ENCODE measurements at regions not wholly inside any gene's neighbourhood (a gene's known extent, or its start where the extent isn't known, plus 50 kb on each side); places are given as distances from the start of the nearest gene placed in this dataset.

GRCh38 chr4:20416800-20417199 lies 165.1 kb downstream of the SLIT2 start:
- Histone ChIP-seq H3K4me3 (ENCODE audit: severe bottlenecking) (no peak overlapping the region), H3K4me1 (ENCODE audit: insufficient read depth, poor library complexity, severe bottlenecking) (peaks cover 3% of the 10 kb centered on the region), H3K36me3 (ENCODE audit: low read depth) (no peaks in the 10 kb centered on the region), H3K9me3 (ENCODE audit: severe bottlenecking) (no peaks in the 10 kb centered on the region), H3K27me3 (ENCODE audit: insufficient read depth, poor library complexity, severe bottlenecking) (no peaks in the 10 kb centered on the region), H3K27ac (ENCODE audit: poor library complexity, severe bottlenecking) (no peak overlapping the region)
- ATAC-seq (ENCODE audit: low read depth) (no peak), DNase-seq (ENCODE audit: low spot score) (no peak)
- TF ChIP-seq, protein P1, sequence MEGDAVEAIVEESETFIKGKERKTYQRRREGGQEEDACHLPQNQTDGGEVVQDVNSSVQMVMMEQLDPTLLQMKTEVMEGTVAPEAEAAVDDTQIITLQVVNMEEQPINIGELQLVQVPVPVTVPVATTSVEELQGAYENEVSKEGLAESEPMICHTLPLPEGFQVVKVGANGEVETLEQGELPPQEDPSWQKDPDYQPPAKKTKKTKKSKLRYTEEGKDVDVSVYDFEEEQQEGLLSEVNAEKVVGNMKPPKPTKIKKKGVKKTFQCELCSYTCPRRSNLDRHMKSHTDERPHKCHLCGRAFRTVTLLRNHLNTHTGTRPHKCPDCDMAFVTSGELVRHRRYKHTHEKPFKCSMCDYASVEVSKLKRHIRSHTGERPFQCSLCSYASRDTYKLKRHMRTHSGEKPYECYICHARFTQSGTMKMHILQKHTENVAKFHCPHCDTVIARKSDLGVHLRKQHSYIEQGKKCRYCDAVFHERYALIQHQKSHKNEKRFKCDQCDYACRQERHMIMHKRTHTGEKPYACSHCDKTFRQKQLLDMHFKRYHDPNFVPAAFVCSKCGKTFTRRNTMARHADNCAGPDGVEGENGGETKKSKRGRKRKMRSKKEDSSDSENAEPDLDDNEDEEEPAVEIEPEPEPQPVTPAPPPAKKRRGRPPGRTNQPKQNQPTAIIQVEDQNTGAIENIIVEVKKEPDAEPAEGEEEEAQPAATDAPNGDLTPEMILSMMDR (IDR thresholded peaks at IDR 0.05; ENCODE audit: poor library complexity, severe bottlenecking): no peak

DNA sequence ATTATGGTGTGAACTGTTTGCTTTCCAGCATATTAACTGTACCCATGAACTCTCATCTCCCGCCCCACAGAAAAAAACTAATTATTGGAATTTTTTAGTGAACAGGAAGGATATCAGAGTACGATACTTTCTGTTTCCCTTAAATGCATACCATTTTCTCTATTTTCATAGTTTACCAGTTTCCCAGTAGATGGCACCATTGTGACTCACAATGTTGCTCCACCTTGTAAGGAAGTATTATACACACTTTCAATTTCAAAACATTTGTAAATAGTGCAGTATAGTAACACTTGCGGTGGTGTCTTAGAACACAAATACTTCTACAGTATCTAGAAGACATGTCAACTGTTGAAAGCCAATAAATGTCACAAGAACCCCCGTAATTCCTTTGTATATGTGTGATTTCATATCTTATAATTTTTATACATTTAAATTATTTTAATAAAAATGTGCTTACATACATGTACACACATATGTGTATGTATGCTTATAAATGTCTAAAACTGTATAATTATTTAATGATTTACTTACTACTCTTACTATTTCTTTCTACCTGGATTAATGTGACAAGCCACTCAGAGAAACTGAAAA lies 167.3 kb downstream of the SLIT2 start:
- DNase-seq (ENCODE audit: low spot score) (no peak), ATAC-seq (ENCODE audit: low read depth) (peak; percentile 84)
- Histone ChIP-seq H3K36me3 (ENCODE audit: low read depth) (no peaks in the 10 kb centered on the region), H3K27me3 (ENCODE audit: insufficient read depth, poor library complexity, severe bottlenecking) (no peaks in the 10 kb centered on the region), H3K4me1 (ENCODE audit: insufficient read depth, poor library complexity, severe bottlenecking) (peaks cover 3% of the 10 kb centered on the region), H3K4me3 (ENCODE audit: severe bottlenecking) (peak overlapping the region; percentile 22), H3K27ac (ENCODE audit: poor library complexity, severe bottlenecking) (no peak overlapping the region), H3K9me3 (ENCODE audit: severe bottlenecking) (no peaks in the 10 kb centered on the region)
- TF ChIP-seq, protein P1 (IDR thresholded peaks at IDR 0.05; ENCODE audit: poor library complexity, severe bottlenecking): peak; percentile 90

GRCh38 chr4:20420916-20421602 lies 169.4 kb downstream of the SLIT2 start:
- H3K4me3 ChIP-seq (ENCODE audit: severe bottlenecking): no peak overlapping the region
- TF ChIP-seq, protein P1 (IDR thresholded peaks at IDR 0.05; ENCODE audit: poor library complexity, severe bottlenecking): no peak

DNA sequence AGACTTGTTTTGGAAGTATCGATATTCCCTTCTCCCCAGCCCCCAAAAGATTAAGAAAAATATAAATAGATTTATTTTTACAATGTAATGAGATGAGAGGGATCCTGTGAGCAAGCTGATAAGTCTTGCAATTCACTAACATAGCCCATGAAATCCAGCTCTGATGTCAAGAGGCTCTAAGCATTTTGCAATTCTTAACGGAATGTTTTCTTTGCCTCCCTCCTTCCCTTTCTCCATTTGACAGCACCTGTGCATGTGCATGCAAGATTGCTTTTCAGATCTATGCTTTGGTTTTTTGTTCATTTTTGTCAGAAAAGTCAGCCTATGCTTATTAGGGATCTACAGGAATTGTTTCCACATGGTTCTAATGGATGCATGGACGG lies 169.9 kb downstream of the SLIT2 start:
- no peak for ATAC-seq (ENCODE audit: low read depth)
- TF ChIP-seq, protein P1 (IDR thresholded peaks at IDR 0.05; ENCODE audit: poor library complexity, severe bottlenecking): no peak
- peaks cover 3% of the 10 kb centered on the region for H3K4me1 ChIP-seq (ENCODE audit: insufficient read depth, poor library complexity, severe bottlenecking)
- no peaks in the 10 kb centered on the region for H3K9me3 ChIP-seq (ENCODE audit: severe bottlenecking)
- DNase-seq (ENCODE audit: low spot score): no peak
- H3K36me3 ChIP-seq (ENCODE audit: low read depth): no peaks in the 10 kb centered on the region
- H3K27me3 ChIP-seq (ENCODE audit: insufficient read depth, poor library complexity, severe bottlenecking): no peaks in the 10 kb centered on the region
- H3K4me3 ChIP-seq (ENCODE audit: severe bottlenecking): no peak overlapping the region
- no peak overlapping the region for H3K27ac ChIP-seq (ENCODE audit: poor library complexity, severe bottlenecking)

More at GRCh38 chr4:20420916-20421602, 169.4 kb downstream of the SLIT2 start:
- ATAC-seq (ENCODE audit: low read depth): no peak
- Histone ChIP-seq H3K36me3 (ENCODE audit: low read depth) (no peaks in the 10 kb centered on the region), H3K27ac (ENCODE audit: poor library complexity, severe bottlenecking) (no peak overlapping the region), H3K27me3 (ENCODE audit: insufficient read depth, poor library complexity, severe bottlenecking) (no peaks in the 10 kb centered on the region), H3K4me1 (ENCODE audit: insufficient read depth, poor library complexity, severe bottlenecking) (peaks cover 3% of the 10 kb centered on the region), H3K9me3 (ENCODE audit: severe bottlenecking) (no peaks in the 10 kb centered on the region)
- no peak for DNase-seq (ENCODE audit: low spot score)

DNA sequence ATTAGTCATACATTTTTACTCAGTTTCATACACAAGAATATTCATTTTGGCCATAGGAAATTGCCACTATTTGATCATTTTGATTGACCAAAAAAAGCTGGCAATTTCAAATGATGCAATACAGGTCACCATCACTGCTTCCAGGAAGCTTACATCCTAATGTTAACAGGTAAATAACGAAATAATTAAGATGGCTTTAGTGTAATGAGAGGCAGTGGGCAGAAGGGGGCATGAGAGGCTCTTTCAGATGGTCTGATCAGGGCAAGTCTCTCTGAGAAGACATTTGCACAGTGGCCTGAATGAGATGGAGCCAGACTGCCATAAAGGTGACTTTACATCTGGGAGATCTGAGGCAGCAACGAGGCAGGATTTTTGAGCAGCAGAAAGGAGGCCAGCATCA lies 170.7 kb downstream of the SLIT2 start:
- Histone ChIP-seq H3K36me3 (ENCODE audit: low read depth) (no peaks in the 10 kb centered on the region), H3K4me1 (ENCODE audit: insufficient read depth, poor library complexity, severe bottlenecking) (peaks cover 3% of the 10 kb centered on the region), H3K4me3 (ENCODE audit: severe bottlenecking) (no peak overlapping the region), H3K27me3 (ENCODE audit: insufficient read depth, poor library complexity, severe bottlenecking) (no peaks in the 10 kb centered on the region), H3K27ac (ENCODE audit: poor library complexity, severe bottlenecking) (no peak overlapping the region), H3K9me3 (ENCODE audit: severe bottlenecking) (no peaks in the 10 kb centered on the region)
- ATAC-seq (ENCODE audit: low read depth) (peak; percentile 66), DNase-seq (ENCODE audit: low spot score) (no peak)
- TF ChIP-seq, protein P1 (IDR thresholded peaks at IDR 0.05; ENCODE audit: poor library complexity, severe bottlenecking): peak; percentile 79

Measured in RWPE2 (cell line).